HG02759 (cell line): ENCODE measurements at regions not wholly inside any gene's neighbourhood (a gene's known extent, or its start where the extent isn't known, plus 50 kb on each side); places are given as distances from the start of the nearest gene placed in this dataset.

Experiments
- ATAC-seq: cut with Tn5 transposase; IDR thresholded peaks from one replicate; pipeline ENCODE4 v1.9.1; 2021; ENCODE audit warnings: mild to moderate bottlenecking, moderate library complexity; ENCODE audit not compliant: unreplicated experiment

- no peak for ATAC-seq
Observed at GRCh38 chr13:40399756-40400155, 266.7 kb downstream of the FOXO1 start.

- peak; percentile 98 for ATAC-seq
Observed at GRCh38 chr13:40401911-40402776, 264.3 kb downstream of the FOXO1 start.

GRCh38 chr13:40402931-40403431 is 263.5 kb downstream of the FOXO1 start:
- no peak for ATAC-seq

DNA sequence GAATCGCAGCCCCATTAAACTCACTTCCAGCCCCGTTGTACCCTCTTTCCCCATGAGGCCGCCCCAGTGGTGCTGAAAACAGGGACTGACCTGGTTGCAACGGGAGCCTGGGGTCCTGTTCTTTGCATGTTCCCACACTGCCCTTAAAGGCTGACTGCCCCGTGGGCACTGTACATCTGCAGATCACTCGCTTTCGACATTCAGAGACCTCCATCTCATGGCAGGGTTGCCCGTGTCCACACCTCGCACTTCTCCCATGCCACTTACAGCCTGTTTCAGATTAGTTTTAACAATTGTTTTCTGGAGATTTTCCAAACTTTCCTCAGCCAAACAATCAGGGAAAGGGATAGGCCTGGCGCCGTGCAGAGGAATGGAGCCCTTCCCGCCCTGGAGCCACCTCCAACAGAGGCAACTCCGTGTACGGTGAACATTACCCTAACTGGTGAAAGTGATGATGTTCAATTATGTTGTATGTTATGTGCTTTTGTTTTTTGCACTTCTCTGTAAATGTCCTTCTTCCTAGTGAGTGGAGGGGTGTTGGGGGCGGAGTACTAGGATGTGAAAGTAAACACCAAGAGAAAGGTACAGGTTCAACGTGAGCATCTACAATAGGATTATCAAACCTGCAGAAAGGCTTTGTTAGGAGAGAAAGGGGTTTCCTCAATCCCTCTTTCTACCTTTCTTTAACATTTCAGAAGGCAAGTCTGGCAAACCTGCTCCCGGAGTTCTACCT is 262.8 kb downstream of the FOXO1 start:
- no peak for ATAC-seq

GRCh38 chr13:40404407-40404806 is 262.0 kb downstream of the FOXO1 start:
- ATAC-seq, result no peak

- no peak for ATAC-seq
Observed at GRCh38 chr13:40404967-40405716, 261.3 kb downstream of the FOXO1 start.

- ATAC-seq, result no peak
Observed at GRCh38 chr13:40406405-40407120, 259.9 kb downstream of the FOXO1 start.

GRCh38 chr13:40407567-40407966 is 258.9 kb downstream of the FOXO1 start:
- no peak for ATAC-seq

GRCh38 chr13:40408602-40409001 is 257.8 kb downstream of the FOXO1 start:
- no peak for ATAC-seq

DNA sequence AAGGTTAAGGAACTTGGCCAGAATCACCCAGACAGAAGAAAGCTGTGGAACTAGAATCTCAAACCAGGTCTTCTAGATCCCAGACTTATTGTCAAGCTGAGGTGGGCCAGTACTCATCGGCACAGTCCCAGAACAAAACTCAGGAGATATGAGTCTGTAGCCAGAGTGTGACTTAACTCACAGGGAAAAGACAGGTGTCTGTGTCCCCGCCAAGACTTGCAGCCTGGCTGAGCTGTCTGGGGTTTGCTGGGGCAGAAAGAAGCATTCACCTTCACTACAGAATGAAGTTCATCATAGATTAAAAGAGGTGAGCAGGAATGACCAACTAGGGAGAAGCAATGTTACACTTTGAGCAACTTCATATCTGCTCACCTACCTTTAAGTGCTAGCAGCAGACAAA is 257.2 kb downstream of the FOXO1 start:
- ATAC-seq, result no peak

- no peak for ATAC-seq
Observed at GRCh38 chr13:40410315-40410714, 256.1 kb downstream of the FOXO1 start.

DNA sequence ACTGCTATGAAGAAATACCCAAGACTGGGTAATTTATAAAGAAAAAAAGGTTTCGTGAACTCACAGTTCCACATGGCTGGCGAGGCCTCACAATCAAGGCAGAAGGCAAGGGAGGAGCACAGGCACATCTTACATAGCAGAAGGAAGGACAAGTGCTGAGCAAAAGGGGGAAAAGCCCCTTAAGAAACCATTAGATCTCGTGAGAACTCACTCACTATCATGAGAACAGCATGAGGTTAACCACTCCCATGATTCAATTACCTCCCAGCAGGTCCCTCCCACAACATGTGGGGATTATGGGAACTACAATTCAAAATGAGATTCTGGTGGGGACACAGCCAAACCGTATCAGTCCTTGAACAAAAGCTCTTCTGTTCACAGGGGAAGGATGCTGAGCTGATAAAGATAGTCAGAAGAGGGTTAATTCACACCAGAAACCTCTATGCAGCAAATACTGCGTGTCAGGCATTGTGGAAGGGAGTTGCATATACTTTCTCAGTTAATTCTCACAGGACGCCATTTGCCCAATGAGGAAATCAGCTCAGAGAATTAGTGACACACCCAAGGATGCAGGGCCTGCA is 246.2 kb downstream of the FOXO1 start:
- ATAC-seq, result no peak

DNA sequence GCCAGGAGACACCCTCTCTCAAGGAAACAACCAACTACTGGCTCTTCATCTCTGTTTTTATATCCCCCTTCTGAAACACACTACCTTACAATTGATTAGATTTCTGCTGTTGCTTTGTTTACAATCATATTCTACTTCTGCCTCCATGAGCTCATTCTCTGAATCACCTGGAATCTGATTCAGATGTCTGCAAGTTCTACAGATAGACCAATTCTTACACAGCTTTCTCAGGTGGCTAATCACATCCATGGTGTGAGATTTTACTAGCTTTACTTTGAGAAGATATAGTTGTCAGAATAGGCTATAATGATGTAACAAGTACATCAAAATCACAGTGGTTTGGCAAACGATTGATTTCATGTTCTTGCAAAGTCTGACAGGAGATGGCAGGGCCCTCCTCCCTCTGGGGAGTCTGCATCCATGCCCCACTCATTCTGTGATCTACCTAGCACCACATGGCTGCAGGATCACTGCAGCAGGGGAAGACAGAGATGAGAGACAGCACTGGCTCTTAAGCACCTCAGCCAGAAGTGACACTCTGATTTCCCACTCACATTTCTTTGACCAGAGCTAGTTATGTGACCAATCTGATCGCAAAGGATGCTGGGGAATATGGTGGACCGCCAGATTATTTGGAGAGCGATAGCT is 243.7 kb downstream of the FOXO1 start:
- no peak for ATAC-seq

- no peak for ATAC-seq
Observed at GRCh38 chr13:40428354-40428753, 238.1 kb downstream of the FOXO1 start.

GRCh38 chr13:40429706-40430545 is 236.5 kb downstream of the FOXO1 start:
- ATAC-seq, result no peak

GRCh38 chr13:40432018-40432978 is 234.1 kb downstream of the FOXO1 start:
- peak; percentile 72 for ATAC-seq

GRCh38 chr13:40433001-40433400 is 233.4 kb downstream of the FOXO1 start:
- no peak for ATAC-seq

DNA sequence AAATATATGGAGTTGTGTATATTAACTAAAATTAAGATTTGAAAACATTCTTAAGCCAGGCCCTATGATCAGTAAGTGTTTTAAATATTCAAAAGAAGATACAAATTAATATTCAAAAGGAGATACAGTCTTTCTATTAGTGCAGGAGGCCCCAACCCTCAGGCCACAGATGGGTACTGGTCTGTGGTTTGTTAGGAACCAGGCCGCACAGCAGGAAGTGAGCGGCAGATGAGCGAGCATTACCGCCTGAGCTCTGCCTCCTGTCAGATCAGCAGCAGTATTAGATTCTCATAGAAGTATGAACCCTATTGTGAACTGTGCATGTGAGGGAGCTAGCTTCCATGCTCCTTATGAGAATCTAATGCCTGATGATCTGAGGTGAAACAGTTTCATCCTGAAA is 232.9 kb downstream of the FOXO1 start:
- peak; percentile 59 for ATAC-seq
